ENCODE measurements at regions not wholly inside any gene's neighbourhood (a gene's known extent, or its start where the extent isn't known, plus 50 kb on each side); places are given as distances from the start of the nearest gene placed in this dataset.

DNA sequence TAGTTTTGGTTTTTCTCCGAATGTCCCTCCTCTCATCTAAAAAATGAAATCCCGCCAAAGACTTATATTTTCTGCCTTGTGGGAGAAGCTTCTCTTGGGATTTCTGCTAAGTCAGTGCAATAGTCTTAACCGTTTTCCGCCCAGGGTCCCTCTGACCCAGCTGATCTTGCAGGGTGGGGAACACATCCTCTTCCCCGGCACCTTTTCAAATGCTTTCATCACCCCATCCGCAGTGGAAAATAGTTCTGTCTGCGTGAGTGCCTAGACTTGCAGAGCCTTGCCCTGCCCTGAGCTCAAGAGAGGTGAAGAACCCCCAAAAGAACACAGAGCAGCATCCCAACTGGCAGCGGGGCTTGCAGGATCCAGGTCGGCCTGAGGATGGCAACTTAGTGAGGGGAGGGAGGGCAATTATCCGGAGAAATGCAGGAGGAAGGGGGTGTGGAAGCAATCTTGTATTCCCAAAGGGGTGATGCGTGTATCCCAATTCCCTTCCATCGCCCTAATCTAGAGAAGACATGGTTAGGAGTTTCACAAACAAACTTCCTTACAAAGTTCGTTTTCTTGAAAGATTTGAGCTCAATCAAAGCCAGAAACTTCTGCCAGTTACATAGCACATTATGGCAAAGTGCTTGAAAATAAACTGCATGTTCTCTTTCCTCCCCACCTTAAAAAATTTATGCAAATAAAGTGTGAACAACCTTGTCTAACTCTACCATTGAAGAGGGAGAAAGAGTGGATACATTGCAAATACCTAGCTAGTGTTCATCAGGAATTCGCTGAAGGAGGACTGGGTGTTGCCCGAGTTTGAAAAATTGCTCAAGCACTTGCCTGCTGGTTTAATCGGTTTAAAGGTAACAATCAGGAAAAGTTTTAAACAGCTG, 79.9 kb downstream of the NR2F2 start:
- Histone ChIP-seq H3K27me3 (ENCODE audit: insufficient read depth, insufficient read length) (peaks cover 98% of the 10 kb centered on the region), H3K36me3 (ENCODE audit: insufficient read depth, insufficient read length, low read length) (no peaks in the 10 kb centered on the region), H3K4me1 (ENCODE audit: insufficient read depth, insufficient read length) (peaks cover 4% of the 10 kb centered on the region), H3K4me3 (ENCODE audit: insufficient read length, low read depth) (no peak overlapping the region), H3K9ac (ENCODE audit: insufficient read length, low read depth) (no peak overlapping the region), H3K9me3 (ENCODE audit: insufficient read depth, low read length) (no peaks in the 10 kb centered on the region)
- TF ChIP-seq ZNF274 (IDR thresholded peaks at IDR 0.05; ENCODE audit: low read depth, low read length) (no peak), SUZ12 (IDR thresholded peaks at IDR 0.05; ENCODE audit: extremely low read depth, insufficient read depth, insufficient read length) (no peak), YY1 (IDR thresholded peaks at IDR 0.05; ENCODE audit: insufficient read depth, insufficient read length) (no peak)
- no peak for DNase-seq (ENCODE audit: low read depth, low spot score)

DNA sequence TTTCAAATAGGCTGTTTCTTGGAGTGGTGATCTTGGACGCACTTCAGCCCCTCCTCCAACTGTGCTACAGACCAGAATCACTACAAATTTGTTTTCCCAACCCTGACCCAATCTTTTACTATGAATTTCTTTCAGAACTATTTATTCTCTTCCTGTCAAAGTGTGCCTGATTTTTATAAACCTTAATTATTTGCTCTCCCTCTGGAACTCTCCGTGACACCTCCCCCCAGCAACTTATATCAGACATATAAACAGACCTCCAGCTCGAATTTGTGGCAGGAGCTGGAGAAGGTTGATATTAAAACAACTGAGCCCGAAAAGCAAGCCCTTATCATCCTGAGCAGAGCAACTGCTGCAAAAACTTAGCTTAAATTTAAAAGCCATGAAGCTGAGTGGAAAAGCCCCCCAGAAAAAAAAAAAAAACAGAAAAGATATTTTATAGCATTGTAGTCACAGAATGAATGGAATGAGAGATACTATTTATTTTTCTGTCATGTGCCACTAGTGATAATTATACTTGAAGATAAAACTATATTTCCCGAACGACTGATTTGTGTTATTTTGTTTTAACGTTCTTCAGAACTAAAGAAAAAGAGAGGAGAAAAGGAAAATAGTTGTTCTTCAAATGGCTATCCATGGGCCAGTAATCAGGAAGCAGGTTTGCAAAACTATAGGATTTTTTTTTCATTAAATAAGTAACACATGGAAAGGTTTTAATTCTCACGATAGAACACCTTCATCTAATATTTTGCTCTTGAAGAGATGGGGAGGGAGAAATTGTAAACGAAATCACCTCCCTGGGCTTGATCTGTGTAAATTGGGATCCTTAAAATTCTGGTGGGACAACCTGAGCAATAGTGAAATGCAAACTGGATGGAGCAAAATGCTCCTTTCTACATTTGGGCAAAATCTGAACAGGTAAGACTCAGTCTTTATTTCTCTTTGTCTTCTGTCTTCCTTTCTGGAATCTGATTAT, 80.8 kb downstream of the NR2F2 start:
- Histone ChIP-seq H3K27me3 (ENCODE audit: insufficient read depth, insufficient read length) (peaks cover 100% of the 10 kb centered on the region), H3K9me3 (ENCODE audit: insufficient read depth, low read length) (no peaks in the 10 kb centered on the region), H3K4me3 (ENCODE audit: insufficient read length, low read depth) (no peak overlapping the region), H3K4me1 (ENCODE audit: insufficient read depth, insufficient read length) (peaks cover 4% of the 10 kb centered on the region), H3K9ac (ENCODE audit: insufficient read length, low read depth) (no peak overlapping the region), H3K36me3 (ENCODE audit: insufficient read depth, insufficient read length, low read length) (no peaks in the 10 kb centered on the region)
- TF ChIP-seq YY1 (IDR thresholded peaks at IDR 0.05; ENCODE audit: insufficient read depth, insufficient read length) (no peak), ZNF274 (IDR thresholded peaks at IDR 0.05; ENCODE audit: low read depth, low read length) (no peak), SUZ12 (IDR thresholded peaks at IDR 0.05; ENCODE audit: extremely low read depth, insufficient read depth, insufficient read length) (no peak)
- DNase-seq (ENCODE audit: low read depth, low spot score) = no peak

GRCh38 chr15:96412045-96412905, 81.8 kb downstream of the NR2F2 start:
- Histone ChIP-seq H3K9ac (ENCODE audit: insufficient read length, low read depth) (no peak overlapping the region), H3K4me1 (ENCODE audit: insufficient read depth, insufficient read length) (peaks cover 6% of the 10 kb centered on the region), H3K27me3 (ENCODE audit: insufficient read depth, insufficient read length) (peaks cover 100% of the 10 kb centered on the region), H3K36me3 (ENCODE audit: insufficient read depth, insufficient read length, low read length) (no peaks in the 10 kb centered on the region), H3K4me3 (ENCODE audit: insufficient read length, low read depth) (no peak overlapping the region), H3K9me3 (ENCODE audit: insufficient read depth, low read length) (no peaks in the 10 kb centered on the region)
- TF ChIP-seq ZNF274 (IDR thresholded peaks at IDR 0.05; ENCODE audit: low read depth, low read length) = no peak
- peak; percentile 73 for TF ChIP-seq SUZ12 (IDR thresholded peaks at IDR 0.05; ENCODE audit: extremely low read depth, insufficient read depth, insufficient read length)
- no peak for DNase-seq (ENCODE audit: low read depth, low spot score)

DNA sequence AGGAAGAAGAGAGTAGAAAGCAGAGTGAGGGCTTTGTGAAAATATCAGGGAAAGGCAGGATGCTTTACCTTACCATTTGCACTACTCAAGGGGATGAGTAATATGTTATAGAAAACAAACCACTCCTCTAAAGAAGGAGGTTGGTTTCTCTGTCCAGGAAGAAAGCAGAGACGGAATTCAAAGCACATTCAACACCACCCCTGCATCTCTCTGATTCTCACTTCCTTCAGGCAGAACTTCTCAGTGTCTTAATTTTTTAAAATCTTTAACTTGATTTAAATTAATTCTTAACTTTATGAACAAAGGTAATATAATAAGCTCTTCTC, 82.4 kb downstream of the NR2F2 start:
- H3K4me3 ChIP-seq (ENCODE audit: insufficient read length, low read depth) = no peak overlapping the region
- no peaks in the 10 kb centered on the region for H3K36me3 ChIP-seq (ENCODE audit: insufficient read depth, insufficient read length, low read length)
- peaks cover 6% of the 10 kb centered on the region for H3K4me1 ChIP-seq (ENCODE audit: insufficient read depth, insufficient read length)
- no peaks in the 10 kb centered on the region for H3K9me3 ChIP-seq (ENCODE audit: insufficient read depth, low read length)
- peaks cover 100% of the 10 kb centered on the region for H3K27me3 ChIP-seq (ENCODE audit: insufficient read depth, insufficient read length)
- TF ChIP-seq ZNF274 (IDR thresholded peaks at IDR 0.05; ENCODE audit: low read depth, low read length) (no peak), SUZ12 (IDR thresholded peaks at IDR 0.05; ENCODE audit: extremely low read depth, insufficient read depth, insufficient read length) (peak; percentile 6)
- no peak overlapping the region for H3K9ac ChIP-seq (ENCODE audit: insufficient read length, low read depth)
- no peak for DNase-seq (ENCODE audit: low read depth, low spot score)

DNA sequence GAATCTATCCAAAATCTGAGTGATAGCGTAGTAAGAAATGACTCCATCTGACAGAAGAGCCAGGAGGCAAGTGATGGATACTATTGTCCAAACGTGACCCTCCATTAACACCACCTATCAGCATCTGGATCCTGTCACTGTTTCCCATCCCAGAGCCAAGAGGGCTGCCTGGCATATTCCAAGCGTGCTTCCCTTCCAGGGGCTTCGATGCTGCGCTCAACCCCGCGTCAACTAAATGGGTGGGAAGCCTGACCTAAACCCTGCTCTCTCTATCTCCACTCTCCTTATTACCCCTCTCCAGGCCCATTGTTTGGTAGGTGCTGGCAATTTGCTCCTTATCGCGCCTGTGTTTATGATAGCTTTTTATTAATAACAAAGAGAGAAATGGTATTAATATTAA, 83.2 kb downstream of the NR2F2 start:
- H3K9me3 ChIP-seq (ENCODE audit: insufficient read depth, low read length) = no peaks in the 10 kb centered on the region
- no peak overlapping the region for H3K9ac ChIP-seq (ENCODE audit: insufficient read length, low read depth)
- no peak overlapping the region for H3K4me3 ChIP-seq (ENCODE audit: insufficient read length, low read depth)
- no peak for DNase-seq (ENCODE audit: low read depth, low spot score)
- peaks cover 4% of the 10 kb centered on the region for H3K4me1 ChIP-seq (ENCODE audit: insufficient read depth, insufficient read length)
- H3K27me3 ChIP-seq (ENCODE audit: insufficient read depth, insufficient read length) = peaks cover 100% of the 10 kb centered on the region
- no peak for TF ChIP-seq ZNF274 (IDR thresholded peaks at IDR 0.05; ENCODE audit: low read depth, low read length)
- peak; percentile 8 for TF ChIP-seq SUZ12 (IDR thresholded peaks at IDR 0.05; ENCODE audit: extremely low read depth, insufficient read depth, insufficient read length)
- no peaks in the 10 kb centered on the region for H3K36me3 ChIP-seq (ENCODE audit: insufficient read depth, insufficient read length, low read length)

DNA sequence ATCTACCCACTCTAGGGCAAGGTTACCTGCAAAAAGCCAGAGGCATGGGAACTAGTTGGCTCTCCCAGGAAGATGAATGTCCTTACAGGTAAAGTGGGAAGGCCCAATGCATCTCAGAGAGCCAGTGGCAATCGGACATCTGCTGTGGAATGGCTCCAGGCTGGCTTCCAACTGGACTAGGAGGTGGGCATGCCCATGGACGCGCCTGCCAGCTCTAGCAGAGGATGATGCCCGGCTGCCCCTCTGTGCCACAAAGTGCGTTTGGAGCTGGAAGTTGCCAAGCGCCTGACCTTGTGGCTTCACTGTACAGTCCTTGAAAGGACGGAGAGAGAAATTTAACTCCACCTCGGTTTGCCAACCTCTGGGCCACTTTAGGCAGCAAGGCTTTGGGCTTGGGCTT, 84.4 kb downstream of the NR2F2 start:
- Histone ChIP-seq H3K9me3 (ENCODE audit: insufficient read depth, low read length) (no peaks in the 10 kb centered on the region), H3K4me1 (ENCODE audit: insufficient read depth, insufficient read length) (peaks cover 2% of the 10 kb centered on the region), H3K27me3 (ENCODE audit: insufficient read depth, insufficient read length) (peaks cover 100% of the 10 kb centered on the region), H3K4me3 (ENCODE audit: insufficient read length, low read depth) (no peak overlapping the region), H3K9ac (ENCODE audit: insufficient read length, low read depth) (no peak overlapping the region), H3K36me3 (ENCODE audit: insufficient read depth, insufficient read length, low read length) (no peaks in the 10 kb centered on the region)
- no peak for DNase-seq (ENCODE audit: low read depth, low spot score)
- TF ChIP-seq YY1 (IDR thresholded peaks at IDR 0.05; ENCODE audit: insufficient read depth, insufficient read length) (no peak), SUZ12 (IDR thresholded peaks at IDR 0.05; ENCODE audit: extremely low read depth, insufficient read depth, insufficient read length) (no peak), ZNF274 (IDR thresholded peaks at IDR 0.05; ENCODE audit: low read depth, low read length) (no peak)
